ENCODE measurements at regions not wholly inside any gene's neighbourhood (a gene's known extent, or its start where the extent isn't known, plus 50 kb on each side); places are given as distances from the start of the nearest gene placed in this dataset.
"Not testable (repeated sequence)": the region's sequence is repeated elsewhere in the genome, so short reads cannot be mapped to it uniquely, and the experiment has no call there.

DNA sequence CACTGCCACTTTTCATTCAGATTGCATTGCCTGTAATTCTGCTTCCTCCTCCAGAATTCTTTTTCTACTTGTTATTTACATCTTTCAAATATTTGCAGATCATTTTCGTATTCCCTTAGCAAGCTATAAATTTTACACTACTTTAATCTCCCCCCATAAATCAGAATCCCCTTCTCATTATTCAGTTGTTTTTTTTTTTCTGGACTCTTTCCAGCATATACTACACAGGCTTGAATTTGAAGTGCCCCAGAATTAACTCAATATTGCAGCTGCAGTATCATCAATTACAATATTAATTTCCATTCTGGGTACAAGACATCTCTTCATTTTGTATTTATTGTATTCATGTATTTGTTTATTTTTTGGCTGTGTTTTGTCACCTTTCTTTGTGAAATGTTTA is 1494.3 kb downstream of the AMY1C start:
- no peak overlapping the region for H3K4me3 ChIP-seq
- H3K4me1 ChIP-seq (replicated peaks) = no peaks in the 10 kb centered on the region
- no peak overlapping the region for H3K27ac ChIP-seq
- intact Hi-C loops (cut with DNase I) = no loop called here
- WGBS = 3% methylated on average over 1 of the region's 1 CpG
- no peaks in the 10 kb centered on the region for H3K9me3 ChIP-seq
- H3K27me3 ChIP-seq (replicated peaks; ENCODE audit: insufficient read depth) = no peaks in the 10 kb centered on the region
- TF ChIP-seq, protein P1, sequence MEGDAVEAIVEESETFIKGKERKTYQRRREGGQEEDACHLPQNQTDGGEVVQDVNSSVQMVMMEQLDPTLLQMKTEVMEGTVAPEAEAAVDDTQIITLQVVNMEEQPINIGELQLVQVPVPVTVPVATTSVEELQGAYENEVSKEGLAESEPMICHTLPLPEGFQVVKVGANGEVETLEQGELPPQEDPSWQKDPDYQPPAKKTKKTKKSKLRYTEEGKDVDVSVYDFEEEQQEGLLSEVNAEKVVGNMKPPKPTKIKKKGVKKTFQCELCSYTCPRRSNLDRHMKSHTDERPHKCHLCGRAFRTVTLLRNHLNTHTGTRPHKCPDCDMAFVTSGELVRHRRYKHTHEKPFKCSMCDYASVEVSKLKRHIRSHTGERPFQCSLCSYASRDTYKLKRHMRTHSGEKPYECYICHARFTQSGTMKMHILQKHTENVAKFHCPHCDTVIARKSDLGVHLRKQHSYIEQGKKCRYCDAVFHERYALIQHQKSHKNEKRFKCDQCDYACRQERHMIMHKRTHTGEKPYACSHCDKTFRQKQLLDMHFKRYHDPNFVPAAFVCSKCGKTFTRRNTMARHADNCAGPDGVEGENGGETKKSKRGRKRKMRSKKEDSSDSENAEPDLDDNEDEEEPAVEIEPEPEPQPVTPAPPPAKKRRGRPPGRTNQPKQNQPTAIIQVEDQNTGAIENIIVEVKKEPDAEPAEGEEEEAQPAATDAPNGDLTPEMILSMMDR (IDR thresholded peaks at IDR 0.05) = no peak
- H3K36me3 ChIP-seq = no peaks in the 10 kb centered on the region
- no peak for DNase-seq (ENCODE audit: low spot score)

DNA sequence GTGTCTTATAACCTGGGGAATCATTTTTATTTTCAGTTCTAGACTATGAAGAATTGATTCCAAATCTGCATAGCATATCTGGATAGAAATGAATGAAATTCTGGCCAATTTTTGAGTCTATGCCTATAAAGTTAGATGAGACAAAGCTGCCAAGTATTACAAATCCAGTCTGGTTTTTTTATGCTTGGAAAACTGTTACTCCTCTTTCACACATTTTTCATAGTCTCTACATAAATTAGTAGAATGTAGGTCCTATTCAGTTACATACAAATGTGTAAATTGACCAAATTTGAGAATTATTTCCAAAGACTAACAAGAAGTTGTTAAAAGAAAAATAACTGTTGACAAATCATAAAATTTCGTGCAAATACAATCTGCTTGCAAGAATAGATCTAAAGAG is 1505.2 kb downstream of the AMY1C start:
- H3K27me3 ChIP-seq (replicated peaks; ENCODE audit: insufficient read depth) = no peaks in the 10 kb centered on the region
- no peaks in the 10 kb centered on the region for H3K36me3 ChIP-seq
- no peaks in the 10 kb centered on the region for H3K4me1 ChIP-seq (replicated peaks)
- WGBS = 69% methylated on average over 1 of the region's 1 CpG
- no peaks in the 10 kb centered on the region for H3K9me3 ChIP-seq
- no peak overlapping the region for H3K4me3 ChIP-seq
- DNase-seq (ENCODE audit: low spot score) = no peak
- TF ChIP-seq POLR2AphosphoS5 (IDR thresholded peaks at IDR 0.05) (no peak), POLR2A (IDR thresholded peaks at IDR 0.05) (no peak)
- TF ChIP-seq, protein P1 (IDR thresholded peaks at IDR 0.05) = no peak
- no peak overlapping the region for H3K27ac ChIP-seq
- intact Hi-C loops (cut with DNase I) = no loop called here

DNA sequence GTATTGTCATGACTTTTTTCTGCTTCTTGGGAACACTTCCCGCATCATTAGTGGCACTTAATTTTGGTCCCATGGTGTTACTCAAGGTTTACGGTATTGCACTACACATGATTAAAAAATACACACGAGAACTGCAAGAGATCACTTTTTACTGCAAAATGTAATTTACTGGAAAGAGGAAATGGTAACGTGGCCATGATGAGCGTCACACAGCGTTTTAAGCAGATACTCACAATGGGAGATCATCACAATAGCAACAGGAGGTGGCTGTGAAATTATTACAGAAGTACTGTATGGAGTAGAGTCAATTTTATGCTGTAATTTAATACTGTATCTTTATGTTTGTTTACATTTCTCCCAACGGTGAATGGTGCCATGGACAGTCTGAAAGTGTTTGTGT is 1510.3 kb downstream of the AMY1C start:
- 81% methylated on average over 7 of the region's 7 CpGs for WGBS
- H3K4me3 ChIP-seq = no peak overlapping the region
- no peak overlapping the region for H3K27ac ChIP-seq
- H3K9me3 ChIP-seq = no peaks in the 10 kb centered on the region
- intact Hi-C loops (cut with DNase I) = no loop called here
- H3K4me1 ChIP-seq (replicated peaks) = no peaks in the 10 kb centered on the region
- no peaks in the 10 kb centered on the region for H3K36me3 ChIP-seq
- DNase-seq (ENCODE audit: low spot score) = no peak
- TF ChIP-seq, protein P1 (IDR thresholded peaks at IDR 0.05) = no peak
- TF ChIP-seq POLR2A (IDR thresholded peaks at IDR 0.05) (no peak), POLR2AphosphoS5 (IDR thresholded peaks at IDR 0.05) (no peak)
- H3K27me3 ChIP-seq (replicated peaks; ENCODE audit: insufficient read depth) = no peaks in the 10 kb centered on the region

DNA sequence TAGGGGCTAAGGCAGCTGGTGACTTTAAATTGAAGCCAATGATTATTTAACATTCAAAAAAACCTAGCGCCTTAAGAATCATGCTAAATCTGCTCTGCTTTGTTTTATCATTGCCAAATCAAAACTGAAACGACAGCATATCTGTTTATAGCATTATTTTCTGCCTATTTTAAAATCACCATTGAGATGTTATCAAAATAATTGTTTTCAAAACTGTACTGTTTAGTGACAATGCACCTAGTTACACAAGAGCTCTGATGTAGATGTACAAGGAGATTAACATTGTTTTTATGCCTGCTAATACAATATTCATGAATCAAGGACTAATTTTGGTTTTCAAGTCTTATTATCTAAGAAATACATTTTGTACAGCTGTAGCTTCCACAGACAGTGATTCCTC is 1521.3 kb downstream of the AMY1C start:
- intact Hi-C loops (cut with DNase I) = no loop called here
- no peaks in the 10 kb centered on the region for H3K36me3 ChIP-seq
- no peak overlapping the region for H3K4me3 ChIP-seq
- TF ChIP-seq POLR2AphosphoS5 (IDR thresholded peaks at IDR 0.05) (no peak), POLR2A (IDR thresholded peaks at IDR 0.05) (no peak)
- TF ChIP-seq, protein P1 (IDR thresholded peaks at IDR 0.05) = no peak
- H3K9me3 ChIP-seq = no peaks in the 10 kb centered on the region
- no peak for DNase-seq (ENCODE audit: low spot score)
- WGBS = 51% methylated on average over 2 of the region's 2 CpGs
- no peaks in the 10 kb centered on the region for H3K27me3 ChIP-seq (replicated peaks; ENCODE audit: insufficient read depth)
- no peak overlapping the region for H3K27ac ChIP-seq
- no peaks in the 10 kb centered on the region for H3K4me1 ChIP-seq (replicated peaks)

DNA sequence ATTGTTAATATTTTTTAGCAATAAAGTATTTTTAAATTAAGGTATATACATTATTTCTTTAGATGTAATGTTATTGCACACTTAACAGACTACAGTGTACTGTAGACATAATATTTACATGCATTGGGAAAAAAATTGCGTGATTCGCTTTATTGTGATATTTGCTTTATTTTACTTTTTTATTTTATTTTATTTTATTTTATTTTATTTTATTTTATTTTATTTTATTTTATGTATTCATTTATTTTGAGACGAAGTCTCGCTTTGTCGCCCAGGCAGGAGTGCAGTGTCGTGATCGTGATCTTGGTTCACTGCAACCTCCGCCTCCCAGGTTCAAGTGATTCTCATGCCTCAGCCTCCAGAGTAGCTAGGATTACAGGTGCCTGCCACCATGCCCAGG is 1522.7 kb downstream of the AMY1C start:
- H3K27ac ChIP-seq; H3K27me3 ChIP-seq (replicated peaks; ENCODE audit: insufficient read depth); H3K4me3 ChIP-seq; H3K36me3 ChIP-seq; DNase-seq (ENCODE audit: low spot score); H3K9me3 ChIP-seq; H3K4me1 ChIP-seq (replicated peaks); intact Hi-C loops (cut with DNase I): not testable (repeated sequence)
- 98% methylated on average over 8 of the region's 8 CpGs for WGBS

DNA sequence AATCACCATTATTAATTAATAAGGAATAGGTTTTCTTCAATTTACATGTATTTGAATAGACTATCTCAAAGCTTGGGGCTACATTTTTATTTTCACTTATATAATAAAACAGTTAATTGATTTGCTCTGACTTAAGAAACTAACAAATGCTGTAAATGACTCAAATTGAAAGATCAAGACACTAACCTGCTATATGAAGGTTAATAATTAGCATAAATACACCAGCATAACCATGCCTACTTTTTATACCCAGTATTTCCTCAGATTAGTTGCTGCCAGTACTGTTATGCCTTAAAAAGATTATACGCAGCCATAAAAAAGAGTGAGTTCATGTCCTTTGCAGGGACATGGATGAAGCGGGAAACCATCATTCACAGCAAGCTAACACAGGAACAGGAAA is 1545.1 kb downstream of the AMY1C start:
- H3K4me3 ChIP-seq = no peak overlapping the region
- H3K27me3 ChIP-seq (replicated peaks; ENCODE audit: insufficient read depth) = no peaks in the 10 kb centered on the region
- no peak overlapping the region for H3K27ac ChIP-seq
- no peaks in the 10 kb centered on the region for H3K9me3 ChIP-seq
- 79% methylated on average over 2 of the region's 2 CpGs for WGBS
- no peak for DNase-seq (ENCODE audit: low spot score)
- no peaks in the 10 kb centered on the region for H3K36me3 ChIP-seq
- H3K4me1 ChIP-seq (replicated peaks) = no peaks in the 10 kb centered on the region
- TF ChIP-seq POLR2AphosphoS5 (IDR thresholded peaks at IDR 0.05) (no peak), POLR2A (IDR thresholded peaks at IDR 0.05) (no peak)
- TF ChIP-seq, protein P1 (IDR thresholded peaks at IDR 0.05) = no peak
- intact Hi-C loops (cut with DNase I) = no loop called here
